NCI-H1694 (cell line): ENCODE measurements at regions not wholly inside any gene's neighbourhood (a gene's known extent, or its start where the extent isn't known, plus 50 kb on each side); places are given as distances from the start of the nearest gene placed in this dataset.
"Not testable (repeated sequence)": the region's sequence is repeated elsewhere in the genome, so short reads cannot be mapped to it uniquely, and the experiment has no call there.

Experiments used
- DNase-seq: peaks from one replicate; lab custom pipeline; 2025; lab: John Stamatoyannopoulos, UW

DNA sequence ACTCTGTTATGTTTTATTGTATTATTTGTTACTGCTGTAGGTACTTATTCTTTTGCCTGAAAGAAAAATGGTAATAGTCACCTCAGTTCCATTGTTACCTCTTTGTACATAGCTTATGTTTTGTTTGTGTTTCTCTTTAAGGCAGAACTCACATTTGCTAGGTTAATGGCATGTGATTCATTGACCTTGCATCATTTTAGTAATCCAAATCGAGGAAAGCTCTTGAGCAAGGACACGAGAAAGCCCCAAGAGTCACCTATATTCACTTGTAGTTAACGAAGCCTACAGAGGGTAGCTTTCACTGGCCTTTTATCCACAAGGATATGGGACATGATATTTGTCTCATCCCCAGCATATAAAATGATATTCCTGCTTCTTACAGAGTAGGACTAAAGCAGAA, 1765.2 kb downstream of the NCAM2 start:
- DNase-seq: no peak

- no peak for DNase-seq
Observed at GRCh38 chr21:22764222-22764621, 1766.0 kb downstream of the NCAM2 start.

DNA sequence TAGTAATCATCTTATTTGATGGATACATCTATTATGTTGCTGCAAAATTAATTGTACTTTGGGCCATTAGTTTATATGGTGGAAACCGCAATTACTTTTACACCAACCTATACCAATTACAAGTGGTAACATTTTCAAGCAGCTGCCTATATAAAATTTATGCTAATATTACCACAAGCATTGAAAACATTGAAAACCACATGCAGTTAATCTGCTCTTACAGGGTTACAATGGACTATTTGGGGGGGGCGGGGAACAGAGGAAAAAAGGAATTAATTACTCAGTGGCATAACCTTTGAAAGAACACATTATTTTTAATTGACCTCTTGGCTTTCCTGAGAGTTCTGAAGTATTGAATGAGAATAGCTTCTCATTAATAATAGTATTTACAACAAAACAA, 1793.2 kb downstream of the NCAM2 start:
- DNase-seq: no peak

- peak; percentile 92 for DNase-seq
Observed at GRCh38 chr21:22791986-22792560, 1793.9 kb downstream of the NCAM2 start.

DNA sequence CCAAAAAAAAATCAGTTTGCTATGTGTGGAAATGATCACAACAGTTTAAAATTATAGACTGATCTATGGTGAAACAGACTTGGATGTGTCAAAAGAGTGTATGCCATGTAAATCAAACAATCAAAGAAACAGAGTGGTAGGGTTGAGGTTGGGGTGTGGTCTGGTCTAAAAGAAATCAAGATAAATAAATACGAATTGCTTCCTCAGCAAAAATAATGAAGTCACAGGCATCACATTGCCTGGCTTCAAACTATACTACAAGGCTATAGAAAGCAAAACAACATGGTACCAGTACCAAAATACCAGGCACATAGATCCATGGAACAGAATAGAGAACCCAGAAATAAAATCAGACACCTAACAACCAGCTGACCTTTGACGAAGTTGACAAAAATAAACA, 1796.9 kb downstream of the NCAM2 start:
- DNase-seq: no peak

DNA sequence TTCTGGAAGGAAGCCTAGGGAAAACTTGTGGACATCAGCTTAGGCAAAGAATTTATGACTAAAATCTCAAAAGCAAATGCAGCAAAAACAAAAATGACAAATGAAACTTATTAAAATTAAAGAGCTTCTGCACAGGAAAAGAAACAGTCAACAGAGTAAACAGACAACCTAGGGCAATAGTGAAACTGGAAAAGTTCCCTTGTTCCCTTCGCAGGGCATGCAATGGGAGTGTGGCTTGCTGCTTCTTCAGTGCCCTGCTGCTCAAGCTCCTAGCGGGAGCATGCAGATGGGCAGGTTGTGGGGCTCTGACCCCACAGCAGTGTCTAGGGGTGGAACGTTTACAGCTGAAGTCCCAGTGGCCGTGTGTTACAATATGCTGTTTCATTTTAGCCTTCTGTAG, 1797.4 kb downstream of the NCAM2 start:
- no peak for DNase-seq

GRCh38 chr21:22796147-22796546, 1797.9 kb downstream of the NCAM2 start:
- DNase-seq: no peak

DNA sequence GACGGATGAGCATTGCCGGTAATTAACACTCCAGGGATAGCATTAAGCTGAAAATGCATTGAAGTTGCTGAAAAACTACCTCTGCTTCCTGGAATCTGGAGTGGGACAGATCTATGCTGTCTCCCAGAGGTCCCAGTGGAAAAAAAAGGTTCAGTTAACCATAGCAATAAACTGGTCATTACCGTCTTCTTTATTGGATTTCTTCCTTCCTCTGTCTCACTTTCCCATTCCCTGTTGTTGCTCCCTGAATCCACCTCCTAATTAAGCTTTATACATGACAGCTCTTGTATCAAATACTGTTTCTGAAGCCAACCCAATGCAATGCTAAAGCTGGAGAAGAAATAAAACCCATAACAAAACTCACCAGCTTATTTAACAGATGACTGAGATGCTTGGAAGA, 1805.9 kb downstream of the NCAM2 start:
- DNase-seq: no peak

GRCh38 chr21:22806278-22806677, 1808.1 kb downstream of the NCAM2 start:
- no peak for DNase-seq

GRCh38 chr21:22813201-22813600, 1815.0 kb downstream of the NCAM2 start:
- DNase-seq: no peak

GRCh38 chr21:22818681-22819485, 1820.7 kb downstream of the NCAM2 start:
- DNase-seq: not testable (repeated sequence)

DNA sequence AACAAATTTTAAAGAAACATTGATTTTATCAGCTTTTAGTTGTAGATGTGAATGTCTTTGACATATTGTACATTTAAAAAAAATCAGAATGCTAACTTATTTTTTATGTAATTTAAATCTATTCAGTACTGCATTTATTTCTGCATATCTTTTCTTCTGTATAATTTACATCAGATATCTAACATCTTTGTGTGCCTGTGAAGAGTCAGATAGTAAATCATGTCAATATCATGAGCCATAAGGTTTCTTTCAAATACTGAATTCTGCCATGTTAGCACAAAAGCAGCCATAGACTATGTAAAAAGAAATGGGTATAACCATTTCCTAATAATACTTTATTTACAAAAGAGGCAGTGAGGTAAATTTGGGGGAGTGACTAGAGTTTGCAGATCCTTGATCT, 1829.2 kb downstream of the NCAM2 start:
- DNase-seq: no peak

DNA sequence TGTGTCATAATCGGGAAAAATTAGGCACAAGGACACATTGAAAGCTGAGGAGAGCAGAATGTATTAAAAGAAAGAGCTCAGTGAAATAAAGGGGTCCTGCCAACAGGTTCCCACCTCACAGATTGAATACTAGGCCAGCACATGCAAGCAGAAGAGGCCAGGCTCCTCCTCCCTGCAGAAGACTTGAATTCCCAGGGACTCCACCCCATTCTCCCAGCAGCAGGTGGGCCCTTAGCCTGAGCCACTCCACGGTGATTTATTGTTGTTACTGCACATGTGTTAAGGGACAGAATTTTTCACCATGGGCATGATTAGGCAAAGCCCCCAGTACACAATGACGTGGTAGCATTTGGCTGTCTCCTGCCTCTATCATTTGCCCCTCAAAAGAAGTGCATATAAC, 1844.7 kb downstream of the NCAM2 start:
- no peak for DNase-seq

GRCh38 chr21:22855581-22855980, 1857.4 kb downstream of the NCAM2 start:
- DNase-seq: no peak

DNA sequence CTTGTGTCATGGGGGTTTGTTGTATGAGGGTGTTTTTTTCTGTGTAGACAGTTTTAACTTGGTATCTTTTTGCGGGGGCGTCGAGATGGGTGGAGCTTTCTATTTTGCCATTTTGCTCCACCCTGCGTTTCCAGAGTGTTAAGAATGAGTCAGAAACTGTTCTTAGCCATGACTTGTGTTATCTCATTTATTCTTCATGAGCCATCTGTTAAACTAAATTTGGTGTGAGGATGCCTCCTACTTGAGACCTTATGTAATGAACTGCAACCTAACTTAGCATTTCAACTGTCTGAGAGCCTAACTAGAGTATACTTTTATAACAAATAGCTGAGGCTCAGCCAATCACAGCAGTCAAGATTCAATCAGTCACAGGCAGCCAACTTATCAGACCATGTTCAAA, 1873.5 kb downstream of the NCAM2 start:
- DNase-seq: no peak

DNA sequence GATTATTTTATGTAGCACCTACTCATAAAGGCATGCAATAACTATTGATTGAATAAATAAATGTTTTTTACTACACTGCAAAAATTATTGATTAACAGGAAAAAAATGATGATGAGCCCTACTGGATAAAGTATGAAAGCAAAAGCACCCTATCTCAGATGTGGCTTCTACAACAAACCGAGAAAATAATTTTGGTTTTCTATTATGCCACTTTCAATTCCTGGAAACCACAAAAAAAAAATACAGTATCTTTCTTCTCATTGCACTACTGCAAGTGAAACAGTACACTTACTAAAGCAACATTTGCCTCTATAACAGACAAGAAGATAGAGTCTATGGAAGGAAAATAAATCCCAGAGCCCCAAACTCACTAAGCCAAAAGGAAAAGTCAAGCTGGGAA, 1882.4 kb downstream of the NCAM2 start:
- no peak for DNase-seq

GRCh38 chr21:22881131-22881530, 1882.9 kb downstream of the NCAM2 start:
- no peak for DNase-seq

DNA sequence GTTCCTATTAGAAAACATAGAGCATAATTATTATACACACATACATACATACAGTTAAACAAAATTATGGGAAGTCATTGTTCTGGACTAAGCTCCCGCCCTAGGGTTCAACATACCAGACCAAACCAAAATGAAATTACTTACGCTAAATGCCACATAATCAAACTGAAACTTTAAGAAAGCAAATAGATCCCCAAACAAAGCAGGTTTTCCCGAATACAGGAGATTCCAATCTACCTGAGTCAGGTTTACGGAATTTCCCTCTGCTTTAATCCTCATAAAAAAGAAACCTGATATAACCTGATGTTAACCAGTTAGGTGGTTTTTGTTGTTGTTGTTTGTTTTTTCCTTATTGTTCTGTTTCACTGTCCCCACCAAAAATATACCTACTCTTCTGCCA, 1886.9 kb downstream of the NCAM2 start:
- DNase-seq: no peak

GRCh38 chr21:22885614-22886013, 1887.4 kb downstream of the NCAM2 start:
- DNase-seq: no peak

DNA sequence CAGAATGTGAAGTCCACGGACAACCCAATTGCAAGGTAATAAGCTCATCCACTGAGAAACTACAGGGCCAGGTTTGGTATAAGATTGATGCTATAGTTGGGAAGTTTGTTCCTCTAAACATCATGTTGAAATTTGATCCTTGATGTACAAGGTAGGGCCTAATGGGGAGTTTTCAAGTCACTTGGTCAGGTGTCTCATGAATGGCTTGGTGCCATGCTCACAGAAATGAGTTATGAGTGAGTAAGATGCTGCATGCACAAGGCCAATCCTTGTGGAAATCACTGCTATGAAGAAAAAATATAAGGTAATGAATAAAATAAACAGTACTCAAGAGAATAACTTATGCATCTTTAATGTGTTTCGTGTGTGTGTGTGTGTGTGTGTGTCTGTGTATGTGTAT, 1891.2 kb downstream of the NCAM2 start:
- DNase-seq: no peak

DNA sequence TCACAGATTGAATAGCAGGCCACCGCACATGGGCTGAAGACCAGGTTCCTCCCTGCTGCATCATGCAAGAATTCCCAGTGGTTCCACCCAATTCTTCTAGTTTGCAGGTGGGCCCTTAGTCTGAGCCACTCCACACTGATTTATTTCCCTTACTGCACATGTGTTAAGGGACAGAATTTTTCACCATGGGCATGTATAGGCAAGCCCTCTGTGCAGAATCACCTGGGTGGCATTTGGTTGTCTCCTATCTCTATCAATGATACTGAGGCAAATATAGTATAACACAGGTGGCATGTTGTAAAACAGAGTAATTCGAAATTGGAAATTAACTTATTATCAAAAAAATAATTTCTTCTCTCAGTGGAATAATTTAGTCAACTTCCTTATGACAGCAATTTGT, 1892.4 kb downstream of the NCAM2 start:
- DNase-seq: no peak

GRCh38 chr21:22892028-22892427, 1893.8 kb downstream of the NCAM2 start:
- DNase-seq: no peak

DNA sequence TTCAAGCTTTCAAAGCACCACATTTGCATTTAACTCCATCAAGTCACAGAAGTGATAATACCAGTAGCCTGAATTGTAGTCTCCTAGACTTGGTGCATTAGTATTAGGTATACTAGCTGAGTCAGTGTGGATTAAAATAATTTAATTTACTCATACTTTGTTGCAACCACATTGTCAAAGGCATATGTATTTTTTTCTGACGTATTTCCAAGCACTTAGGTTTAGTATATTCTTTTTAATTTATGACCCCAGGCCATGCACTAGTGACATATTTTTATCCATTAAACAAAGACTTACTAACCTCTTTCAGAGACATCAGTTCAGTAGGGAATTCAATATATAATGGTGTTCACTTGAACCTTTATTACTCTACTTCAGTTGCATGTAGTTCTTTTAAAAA, 1894.5 kb downstream of the NCAM2 start:
- no peak for DNase-seq

GRCh38 chr21:22898051-22898665, 1899.9 kb downstream of the NCAM2 start:
- no peak for DNase-seq
